ENCODE measurements at regions not wholly inside any gene's neighbourhood (a gene's known extent, or its start where the extent isn't known, plus 50 kb on each side); places are given as distances from the start of the nearest gene placed in this dataset.

GRCh38 chr15:35871282-35871681 is 325.3 kb upstream of the DPH6 start:
- DNase-seq (ENCODE audit: low read depth, low spot score) (no peak), ATAC-seq (no peak)
- Histone ChIP-seq H3K4me1 (ENCODE audit: control insufficient read depth, insufficient read depth, low read length) (no peaks in the 10 kb centered on the region), H3K27ac (ENCODE audit: low read length) (no peak overlapping the region), H3K36me3 (ENCODE audit: control insufficient read depth, insufficient read depth, low read length) (no peaks in the 10 kb centered on the region), H3K27me3 (ENCODE audit: control insufficient read depth, insufficient read depth, low read length) (no peaks in the 10 kb centered on the region), H3K9me3 (ENCODE audit: control insufficient read depth, insufficient read depth, low read depth, low read length) (no peaks in the 10 kb centered on the region), H3K4me3 (ENCODE audit: low read depth in 2 of 2, low read length in 2 of 2) (no peak overlapping the region)
- intact Hi-C loops (cut with micrococcal nuclease; ENCODE audit: unreplicated experiment): no loop called here
- TF ChIP-seq TCF7L2 (IDR thresholded peaks at IDR 0.05; ENCODE audit: low read depth, low read length) (no peak), CTCF (IDR thresholded peaks at IDR 0.05) (no peak), POLR2AphosphoS5 (IDR thresholded peaks at IDR 0.05; ENCODE audit: low read depth, low read length) (no peak), REST (IDR thresholded peaks at IDR 0.05; ENCODE audit: insufficient read depth in 1 of 2, low read depth in 2 of 2, low read length in 1 of 2) (no peak), SIN3A (IDR thresholded peaks at IDR 0.05; ENCODE audit: borderline replicate concordance, insufficient read depth, low read depth, low read length) (no peak)
- no TSS peak for BruUV-seq (replicated peaks)
- CTCF ChIA-PET: interaction anchor here (0.7 kb wide), 1 partner anchor 642 kb away, joined by 10 read pairs; no protein-coding TSS in a partner anchor
- in situ Hi-C loops (cut with HindIII; ENCODE audit: low pct_unique_long_range_greater_than_20kb, low sequenced_read_pairs): no loop called here
- POLR2A ChIA-PET: no interaction called here

GRCh38 chr15:35871812-35872211 is 325.8 kb upstream of the DPH6 start:
- no peak for DNase-seq (ENCODE audit: low read depth, low spot score)
- POLR2A ChIA-PET: no interaction called here
- no TSS peak for BruUV-seq (replicated peaks)
- Histone ChIP-seq H3K9me3 (ENCODE audit: control insufficient read depth, insufficient read depth, low read depth, low read length) (no peaks in the 10 kb centered on the region), H3K27me3 (ENCODE audit: control insufficient read depth, insufficient read depth, low read length) (no peaks in the 10 kb centered on the region), H3K27ac (ENCODE audit: low read length) (no peak overlapping the region), H3K4me1 (ENCODE audit: control insufficient read depth, insufficient read depth, low read length) (no peaks in the 10 kb centered on the region), H3K36me3 (ENCODE audit: control insufficient read depth, insufficient read depth, low read length) (no peaks in the 10 kb centered on the region), H3K4me3 (ENCODE audit: low read depth in 2 of 2, low read length in 2 of 2) (no peak overlapping the region)
- CTCF ChIA-PET: no interaction called here
- intact Hi-C loops (cut with micrococcal nuclease; ENCODE audit: unreplicated experiment): no loop called here
- TF ChIP-seq CTCF (IDR thresholded peaks at IDR 0.05) (no peak), POLR2AphosphoS5 (IDR thresholded peaks at IDR 0.05; ENCODE audit: low read depth, low read length) (no peak), TCF7L2 (IDR thresholded peaks at IDR 0.05; ENCODE audit: low read depth, low read length) (no peak), SIN3A (IDR thresholded peaks at IDR 0.05; ENCODE audit: borderline replicate concordance, insufficient read depth, low read depth, low read length) (no peak), REST (IDR thresholded peaks at IDR 0.05; ENCODE audit: insufficient read depth in 1 of 2, low read depth in 2 of 2, low read length in 1 of 2) (no peak)
- ATAC-seq: no peak
- in situ Hi-C loops (cut with HindIII; ENCODE audit: low pct_unique_long_range_greater_than_20kb, low sequenced_read_pairs): no loop called here

All from Panc1 (cell line).